RWPE2 (cell line): ENCODE measurements at regions not wholly inside any gene's neighbourhood (a gene's known extent, or its start where the extent isn't known, plus 50 kb on each side); places are given as distances from the start of the nearest gene placed in this dataset.

Source experiments
- ATAC-seq: fragments of 200-7000 bp; cut with Tn5 transposase; 3 replicates; pipeline ENCODE4 v1.9.1; 2021; ENCODE audit warnings: low read depth
- DNase-seq: peaks from one replicate; pipeline ENCODE4 v3.0.0-alpha.2; 2020; ENCODE audit warnings: low spot score
- H3K27ac ChIP-seq: fragments of 450-650 bp; 2 replicates; pipeline ENCODE4 v1.5.1; 2017; ENCODE audit warnings: mild to moderate bottlenecking; ENCODE audit not compliant: poor library complexity, severe bottlenecking
- H3K27me3 ChIP-seq: fragments of 250-450 bp; sonication (Bioruptor Pico); 2 replicates; pipeline ENCODE4 v1.5.1; 2021; ENCODE audit warnings: mild to moderate bottlenecking, moderate library complexity; ENCODE audit not compliant: insufficient read depth, poor library complexity, severe bottlenecking
- H3K36me3 ChIP-seq: fragments of 250-450 bp; sonication (Bioruptor Pico); 2 replicates; pipeline ENCODE4 v1.5.1; 2020; ENCODE audit warnings: low read depth, mild to moderate bottlenecking, moderate library complexity
- H3K4me1 ChIP-seq: fragments of 250-450 bp; sonication (Bioruptor Pico); 2 replicates; pipeline ENCODE4 v1.5.1; 2021; ENCODE audit warnings: mild to moderate bottlenecking, moderate library complexity; ENCODE audit not compliant: insufficient read depth, poor library complexity, severe bottlenecking
- H3K4me3 ChIP-seq: fragments of 250-450 bp; sonication (Bioruptor Pico); 2 replicates; pipeline ENCODE4 v1.5.1; 2021; ENCODE audit warnings: mild to moderate bottlenecking, moderate library complexity; ENCODE audit not compliant: severe bottlenecking
- H3K9me3 ChIP-seq: fragments of 250-450 bp; sonication (Bioruptor Pico); 2 replicates; pipeline ENCODE4 v1.5.1; 2021; ENCODE audit warnings: mild to moderate bottlenecking, moderate library complexity; ENCODE audit not compliant: severe bottlenecking
- CTCF ChIP-seq: fragments of 450-650 bp; IDR thresholded peaks from one replicate; pipeline ENCODE4 v1.5.1; 2017; ENCODE audit warnings: mild to moderate bottlenecking, moderate library complexity; ENCODE audit not compliant: poor library complexity, severe bottlenecking

GRCh38 chr11:22491555-22492225 is 133.9 kb downstream of the FANCF start:
- no peaks in the 10 kb centered on the region for H3K27me3 ChIP-seq

DNA sequence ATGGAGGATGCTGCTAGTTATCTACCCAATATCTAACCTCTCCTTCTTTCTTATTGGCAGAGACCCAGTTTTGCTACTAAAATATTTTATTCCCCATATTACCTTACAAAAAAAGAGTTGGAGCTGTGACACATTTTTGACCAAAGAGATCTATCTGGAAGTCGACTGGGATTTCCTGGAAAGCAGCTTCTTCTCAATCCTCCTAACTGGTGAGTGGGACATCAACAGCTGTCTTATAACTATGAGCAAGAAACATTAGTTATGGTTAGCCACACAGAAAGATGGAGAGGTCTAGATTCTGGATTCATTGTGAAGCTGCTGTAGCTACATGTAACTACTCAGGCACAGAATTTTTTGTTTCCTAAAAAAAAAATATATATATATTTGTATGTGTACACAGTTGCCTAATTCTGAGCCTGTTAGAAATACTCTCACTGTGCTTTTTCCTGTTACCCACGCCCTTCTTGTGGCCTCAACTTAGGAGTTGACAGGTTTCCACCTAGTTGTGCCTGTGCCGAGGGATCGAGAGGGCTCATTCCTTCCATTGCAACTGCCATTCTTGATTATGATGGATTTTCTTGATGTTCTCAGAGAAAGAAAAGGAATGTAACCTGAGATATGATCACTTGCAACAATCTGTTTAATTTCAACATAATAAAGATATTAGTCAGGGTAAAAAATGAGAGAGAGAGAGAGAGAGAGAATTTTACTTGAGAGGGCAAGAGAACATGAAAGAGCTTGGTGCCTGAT is 142.0 kb downstream of the SLC17A6 start:
- ATAC-seq = no peak
- Histone ChIP-seq H3K4me1 (peaks cover 4% of the 10 kb centered on the region), H3K4me3 (no peak overlapping the region), H3K27me3 (no peaks in the 10 kb centered on the region), H3K9me3 (no peaks in the 10 kb centered on the region), H3K27ac (no peak overlapping the region), H3K36me3 (no peaks in the 10 kb centered on the region)
- TF ChIP-seq CTCF = no peak
- DNase-seq = no peak

More at GRCh38 chr11:22491555-22492225, 133.9 kb downstream of the FANCF start:
- H3K36me3 ChIP-seq = no peaks in the 10 kb centered on the region
- DNase-seq = no peak
- H3K4me1 ChIP-seq = peaks cover 5% of the 10 kb centered on the region
- H3K27ac ChIP-seq = no peak overlapping the region
- no peaks in the 10 kb centered on the region for H3K9me3 ChIP-seq
- no peak for ATAC-seq
- H3K4me3 ChIP-seq = no peak overlapping the region
- TF ChIP-seq CTCF = no peak

GRCh38 chr11:22479208-22479607 is 141.0 kb downstream of the SLC17A6 start:
- Histone ChIP-seq H3K27ac (no peak overlapping the region), H3K9me3 (no peaks in the 10 kb centered on the region), H3K27me3 (no peaks in the 10 kb centered on the region), H3K36me3 (no peaks in the 10 kb centered on the region), H3K4me3 (no peak overlapping the region), H3K4me1 (peaks cover 4% of the 10 kb centered on the region)
- TF ChIP-seq CTCF = no peak
- no peak for DNase-seq
- no peak for ATAC-seq

DNA sequence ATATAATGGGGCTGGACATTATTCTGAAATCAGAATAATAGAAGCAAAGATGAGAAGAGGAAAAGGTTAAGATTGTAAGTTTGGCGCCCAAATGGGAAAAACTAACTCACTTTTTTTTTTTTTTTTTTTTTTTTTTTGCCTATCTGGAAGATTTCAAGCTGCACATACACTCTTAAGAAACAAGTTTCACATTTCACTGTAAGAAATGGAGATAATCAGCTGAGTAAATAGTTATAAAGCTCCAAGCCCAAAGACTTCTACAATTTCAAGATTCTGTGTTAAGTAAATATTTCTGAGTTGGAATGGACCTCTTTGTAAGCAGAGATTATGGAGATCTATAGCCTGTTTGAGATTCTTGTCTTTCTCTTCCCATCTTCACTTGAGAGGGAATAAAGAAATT is 140.0 kb downstream of the SLC17A6 start:
- Histone ChIP-seq H3K36me3 (no peaks in the 10 kb centered on the region), H3K27me3 (no peaks in the 10 kb centered on the region), H3K27ac (no peak overlapping the region), H3K9me3 (no peaks in the 10 kb centered on the region), H3K4me3 (no peak overlapping the region), H3K4me1 (peaks cover 8% of the 10 kb centered on the region)
- DNase-seq (no peak), ATAC-seq (no peak)
- no peak for TF ChIP-seq CTCF

GRCh38 chr11:22477312-22477711 is 139.1 kb downstream of the SLC17A6 start:
- Histone ChIP-seq H3K36me3 (no peaks in the 10 kb centered on the region), H3K4me3 (no peak overlapping the region), H3K4me1 (peaks cover 8% of the 10 kb centered on the region), H3K27me3 (no peaks in the 10 kb centered on the region), H3K9me3 (no peaks in the 10 kb centered on the region), H3K27ac (no peak overlapping the region)
- ATAC-seq (no peak), DNase-seq (no peak)
- no peak for TF ChIP-seq CTCF
